ENCODE measurements at regions not wholly inside any gene's neighbourhood (a gene's known extent, or its start where the extent isn't known, plus 50 kb on each side); places are given as distances from the start of the nearest gene placed in this dataset.
"Not testable (repeated sequence)": the region's sequence is repeated elsewhere in the genome, so short reads cannot be mapped to it uniquely, and the experiment has no call there.

DNA sequence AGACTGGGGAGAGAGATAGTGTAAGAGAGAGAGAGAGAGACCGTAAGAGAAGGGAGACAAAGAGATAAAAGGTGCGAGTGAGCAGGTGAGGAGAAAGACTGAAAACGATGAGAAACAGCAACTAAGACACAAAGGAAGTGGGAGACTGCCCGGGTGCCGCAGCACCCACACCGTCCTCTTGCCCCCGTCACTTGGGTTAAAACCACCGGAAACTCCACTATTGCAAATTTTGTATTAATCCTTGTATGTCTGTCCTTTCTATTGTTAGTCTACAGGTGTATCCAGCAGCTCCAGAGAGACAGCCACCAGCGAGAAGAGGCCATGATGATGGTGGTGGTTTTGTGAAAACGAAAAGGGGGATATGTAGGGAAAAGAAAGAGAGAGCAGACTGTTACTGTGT is 96.8 kb downstream of the ART5 start:
- H3K9me3 ChIP-seq (ENCODE audit: control insufficient read depth, low read depth, low read length); H2BK12ac ChIP-seq (ENCODE audit: insufficient read length, low read depth, low read length); H3K4ac ChIP-seq (ENCODE audit: low read depth, low read length); H3K9ac ChIP-seq (ENCODE audit: extremely low read depth, insufficient read length, low read length); H3K36me3 Mint-ChIP-seq (ENCODE audit: insufficient read depth in 1 of 3, low read depth in 3 of 3); H2AK5ac ChIP-seq (ENCODE audit: insufficient read length, low read length); H2AFZ ChIP-seq (ENCODE audit: low read length); H3K79me2 ChIP-seq (ENCODE audit: insufficient read depth, low read length); H3K27ac Mint-ChIP-seq; H3K4me1 ChIP-seq (ENCODE audit: insufficient read depth, low read length); H2BK20ac ChIP-seq (ENCODE audit: low read depth, low read length, poor library complexity, severe bottlenecking); H3K14ac ChIP-seq (ENCODE audit: insufficient read depth, low read length); H2BK120ac ChIP-seq (ENCODE audit: low read depth, low read length, poor library complexity, severe bottlenecking); H3K27ac ChIP-seq (ENCODE audit: insufficient read length, low read depth, low read length); H4K91ac ChIP-seq (ENCODE audit: insufficient read length, low read depth, low read length); H4K5ac ChIP-seq (ENCODE audit: insufficient read length, low read depth, low read length); H3K79me1 ChIP-seq (ENCODE audit: insufficient read depth, low read depth, low read length, poor library complexity, severe bottlenecking); DNase-seq; H2BK5ac ChIP-seq (ENCODE audit: insufficient read length, low read length); H3K23me2 ChIP-seq (ENCODE audit: insufficient read length, low read depth, low read length, poor library complexity, severe bottlenecking); H3K56ac ChIP-seq (ENCODE audit: insufficient read length, low read depth, low read length); H3K18ac ChIP-seq (ENCODE audit: insufficient read length, low read depth, low read length); H3K27me3 ChIP-seq (ENCODE audit: insufficient read depth, low read length); H3K9me3 Mint-ChIP-seq; H3K4me3 Mint-ChIP-seq; H4K20me1 ChIP-seq (ENCODE audit: control insufficient read depth, insufficient read depth, insufficient read length); H3K4me2 ChIP-seq (ENCODE audit: insufficient read depth, insufficient read length, low read length); H3K23ac ChIP-seq (ENCODE audit: insufficient read length, low read depth, low read length); H2BK15ac ChIP-seq (ENCODE audit: low read depth, low read length); H3T11ph ChIP-seq (ENCODE audit: low read length); H4K8ac ChIP-seq (replicated peaks; ENCODE audit: insufficient read length, low read depth, low read length): not testable (repeated sequence)
- WGBS (ENCODE audit: extremely low coverage, insufficient read length, low lambda C conversion rate): no CpG with 5 or more reads among the region's 10 CpGs
- Mint-ChIP-seq H3K27me3 (ENCODE audit: low read depth) (peaks cover 12% of the 10 kb centered on the region), H3K4me1 (peaks cover 3 to 13% of the 10 kb centered on the region in 2 experiments; a peak in 3 of 4 replicates)

DNA sequence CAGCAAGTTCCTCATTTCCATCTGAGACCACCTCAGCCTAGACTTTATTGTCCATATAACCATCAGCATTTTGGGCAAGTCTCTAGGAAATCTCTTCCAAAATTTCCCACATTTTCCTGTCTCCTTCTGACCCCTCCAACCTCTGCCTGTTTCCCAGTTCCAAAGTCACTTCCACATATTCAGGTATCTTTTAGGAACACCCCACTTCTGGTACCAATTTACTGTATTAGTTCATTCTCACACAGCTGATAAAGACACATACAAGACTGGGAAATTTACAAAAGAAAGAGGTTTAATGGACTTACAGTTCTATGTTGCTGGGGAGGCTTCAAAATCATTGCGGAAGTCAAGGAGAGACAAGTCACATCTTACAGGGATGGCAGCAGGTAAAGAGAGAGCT is 103.6 kb downstream of the ART5 start:
- not testable (repeated sequence) for H3K23ac ChIP-seq (ENCODE audit: insufficient read length, low read depth, low read length); H2AFZ ChIP-seq (ENCODE audit: low read length); H2BK15ac ChIP-seq (ENCODE audit: low read depth, low read length); H2BK12ac ChIP-seq (ENCODE audit: insufficient read length, low read depth, low read length); H4K20me1 ChIP-seq (ENCODE audit: control insufficient read depth, insufficient read depth, insufficient read length); H3K56ac ChIP-seq (ENCODE audit: insufficient read length, low read depth, low read length); H2BK5ac ChIP-seq (ENCODE audit: insufficient read length, low read length); H3K27me3 ChIP-seq (ENCODE audit: insufficient read depth, low read length); H2BK120ac ChIP-seq (ENCODE audit: low read depth, low read length, poor library complexity, severe bottlenecking); H3K27ac Mint-ChIP-seq; H3K9ac ChIP-seq (ENCODE audit: extremely low read depth, insufficient read length, low read length); H3K4ac ChIP-seq (ENCODE audit: low read depth, low read length); H3K79me1 ChIP-seq (ENCODE audit: insufficient read depth, low read depth, low read length, poor library complexity, severe bottlenecking); H3K9me3 ChIP-seq (ENCODE audit: control insufficient read depth, low read depth, low read length); H3K14ac ChIP-seq (ENCODE audit: insufficient read depth, low read length); H3K4me2 ChIP-seq (ENCODE audit: insufficient read depth, insufficient read length, low read length); H2AK5ac ChIP-seq (ENCODE audit: insufficient read length, low read length); H3K18ac ChIP-seq (ENCODE audit: insufficient read length, low read depth, low read length); H4K8ac ChIP-seq (replicated peaks; ENCODE audit: insufficient read length, low read depth, low read length); H4K91ac ChIP-seq (ENCODE audit: insufficient read length, low read depth, low read length); H3K4me1 ChIP-seq (ENCODE audit: insufficient read depth, low read length); DNase-seq; H3K27ac ChIP-seq (ENCODE audit: insufficient read length, low read depth, low read length); H3T11ph ChIP-seq (ENCODE audit: low read length); H3K79me2 ChIP-seq (ENCODE audit: insufficient read depth, low read length); H4K5ac ChIP-seq (ENCODE audit: insufficient read length, low read depth, low read length); H3K23me2 ChIP-seq (ENCODE audit: insufficient read length, low read depth, low read length, poor library complexity, severe bottlenecking); H2BK20ac ChIP-seq (ENCODE audit: low read depth, low read length, poor library complexity, severe bottlenecking); H3K4me3 Mint-ChIP-seq; H3K27me3 Mint-ChIP-seq (ENCODE audit: low read depth)
- Mint-ChIP-seq H3K4me1 (peaks cover 10 to 11% of the 10 kb centered on the region in 2 experiments), H3K9me3 (peaks cover 16 to 30% of the 10 kb centered on the region in 2 experiments), H3K36me3 (ENCODE audit: insufficient read depth in 1 of 3, low read depth in 3 of 3) (peaks cover 13 to 15% (median 14%) of the 10 kb centered on the region in 3 experiments)
- WGBS (ENCODE audit: extremely low coverage, insufficient read length, low lambda C conversion rate): no CpG with 5 or more reads among the region's 1 CpG

All from H9 (cell line).